Activated T-cell treated with anti-CD3 and anti-CD28 coated beads, Interleukin-2, amount 50 U/mL, for 24 hours (primary cell): ENCODE measurements at regions not wholly inside any gene's neighbourhood (a gene's known extent, or its start where the extent isn't known, plus 50 kb on each side); places are given as distances from the start of the nearest gene placed in this dataset.
A peak's percentile ranks its signal among the peaks of the same experiment; 100 is the strongest.

ENCODE experiments used
- DNase-seq: peaks from one replicate; pipeline ENCODE4 v3.0.0-alpha.2; 2020
- H3K27ac Mint-ChIP-seq: 2 replicates; pipeline ENCODE4 v1.8.0; 2020; ENCODE audit warnings: mild to moderate bottlenecking, mixed read lengths
- H3K27me3 Mint-ChIP-seq: 2 replicates; pipeline ENCODE4 v1.8.0; 2020; ENCODE audit warnings: mixed read lengths
- H3K36me3 Mint-ChIP-seq: 2 replicates; pipeline ENCODE4 v1.8.0; 2020; ENCODE audit warnings: low read depth, mixed read lengths
- H3K4me1 Mint-ChIP-seq: 2 replicates; pipeline ENCODE4 v1.8.0; 2020; ENCODE audit warnings: low read depth, mixed read lengths
- H3K4me3 Mint-ChIP-seq: 2 replicates; pipeline ENCODE4 v1.8.0; 2020; ENCODE audit warnings: mild to moderate bottlenecking, moderate library complexity, mixed read lengths
- H3K9me3 Mint-ChIP-seq: 2 replicates; pipeline ENCODE4 v1.8.0; 2020; ENCODE audit warnings: mixed read lengths

DNA sequence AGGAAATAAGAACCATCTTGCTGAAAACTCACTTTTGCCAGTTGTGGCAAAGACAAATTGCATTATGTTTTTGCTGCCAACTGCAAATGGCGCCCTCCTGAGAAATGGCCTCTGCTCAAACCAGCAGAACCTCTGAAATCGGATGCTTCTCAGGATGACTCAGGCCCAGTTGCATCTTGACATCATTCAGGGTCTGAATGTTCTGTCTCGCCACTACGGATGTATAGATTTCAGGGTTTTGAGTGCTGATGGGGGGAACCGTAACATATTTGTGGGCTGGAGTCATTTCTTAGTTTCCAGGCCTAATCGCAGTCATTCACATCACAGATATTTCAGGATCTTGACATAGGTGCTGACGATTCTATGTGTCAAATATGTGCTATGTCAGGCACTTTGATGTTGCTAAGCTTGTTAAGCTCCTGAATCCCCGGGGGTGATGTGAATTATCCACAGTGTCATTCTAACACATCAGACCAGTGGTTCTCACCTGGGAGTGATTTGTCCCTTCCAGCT is 207.1 kb downstream of the NFATC2 start:
- Mint-ChIP-seq H3K36me3 (no peaks in the 10 kb centered on the region), H3K27me3 (no peaks in the 10 kb centered on the region), H3K4me1 (peaks cover 17% of the 10 kb centered on the region), H3K27ac (peak overlapping the region; percentile 82), H3K4me3 (no peak overlapping the region), H3K9me3 (no peaks in the 10 kb centered on the region)
- no peak for DNase-seq

DNA sequence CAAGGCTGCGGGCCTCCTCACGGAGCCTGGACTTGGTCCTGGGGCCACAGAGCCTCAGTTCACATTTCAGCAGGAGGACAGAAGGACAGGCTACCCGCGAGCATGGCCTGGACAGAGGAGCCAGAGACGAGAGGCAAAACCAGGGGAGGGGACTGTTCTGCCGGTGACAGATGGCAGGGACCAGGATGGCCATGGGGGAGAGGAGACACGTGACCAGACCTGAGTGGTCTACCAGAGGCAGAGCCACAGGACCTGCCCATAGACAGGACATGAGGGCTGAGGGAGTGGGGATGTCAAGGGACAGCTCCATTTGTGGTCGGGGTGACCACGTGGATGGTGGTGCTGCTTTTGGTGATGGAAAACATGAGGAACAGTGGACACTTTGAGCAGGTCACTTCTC is 207.9 kb downstream of the NFATC2 start:
- H3K4me1 Mint-ChIP-seq, result peaks cover 17% of the 10 kb centered on the region
- H3K36me3 Mint-ChIP-seq, result no peaks in the 10 kb centered on the region
- no peaks in the 10 kb centered on the region for H3K9me3 Mint-ChIP-seq
- DNase-seq, result no peak
- H3K27ac Mint-ChIP-seq, result no peak overlapping the region
- H3K27me3 Mint-ChIP-seq, result no peaks in the 10 kb centered on the region
- no peak overlapping the region for H3K4me3 Mint-ChIP-seq

DNA sequence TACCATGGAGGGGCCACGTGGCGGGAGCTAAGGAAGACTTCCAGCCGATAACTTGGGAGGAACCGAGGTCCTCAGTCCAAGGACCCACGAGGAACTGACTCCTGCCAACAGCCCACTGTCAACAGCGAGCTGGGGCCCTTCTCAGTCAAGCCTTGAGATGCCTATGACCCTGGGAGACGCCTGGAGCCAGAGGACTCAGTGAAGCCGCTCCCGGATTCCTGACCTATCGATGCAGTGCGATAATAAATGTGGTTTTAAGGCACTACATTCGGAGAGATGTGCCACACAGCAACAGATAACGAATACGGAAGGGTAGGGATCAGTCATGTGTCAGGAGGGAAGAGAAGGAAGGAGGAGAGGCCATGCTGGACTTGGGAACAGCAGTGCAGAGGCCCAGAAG is 208.5 kb downstream of the NFATC2 start:
- Mint-ChIP-seq H3K27me3 (no peaks in the 10 kb centered on the region), H3K9me3 (no peaks in the 10 kb centered on the region), H3K36me3 (no peaks in the 10 kb centered on the region), H3K4me3 (no peak overlapping the region), H3K27ac (no peak overlapping the region), H3K4me1 (peaks cover 17% of the 10 kb centered on the region)
- DNase-seq, result no peak

DNA sequence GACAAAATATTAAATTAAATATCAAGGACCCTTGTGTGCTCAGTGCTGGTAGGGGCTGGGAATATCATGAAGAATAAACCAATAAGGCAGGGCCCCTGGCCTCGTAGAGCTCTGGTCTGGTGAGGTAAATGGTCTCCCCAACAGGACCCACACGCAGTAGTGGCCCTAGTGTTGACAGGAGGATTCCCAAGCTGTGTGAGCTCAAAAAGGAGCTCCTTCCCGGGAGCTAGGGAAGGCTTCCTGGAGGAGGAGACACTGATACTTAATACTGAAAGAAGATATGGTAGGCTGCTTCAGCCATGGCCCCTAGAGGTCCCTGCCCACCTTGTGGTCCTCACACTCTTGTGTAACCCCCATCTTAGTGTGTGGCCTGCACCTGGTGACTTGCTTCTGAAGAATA is 209.1 kb downstream of the NFATC2 start:
- Mint-ChIP-seq H3K4me1 (peaks cover 15% of the 10 kb centered on the region), H3K9me3 (no peaks in the 10 kb centered on the region), H3K27me3 (no peaks in the 10 kb centered on the region), H3K4me3 (no peak overlapping the region), H3K36me3 (no peaks in the 10 kb centered on the region), H3K27ac (no peak overlapping the region)
- no peak for DNase-seq

DNA sequence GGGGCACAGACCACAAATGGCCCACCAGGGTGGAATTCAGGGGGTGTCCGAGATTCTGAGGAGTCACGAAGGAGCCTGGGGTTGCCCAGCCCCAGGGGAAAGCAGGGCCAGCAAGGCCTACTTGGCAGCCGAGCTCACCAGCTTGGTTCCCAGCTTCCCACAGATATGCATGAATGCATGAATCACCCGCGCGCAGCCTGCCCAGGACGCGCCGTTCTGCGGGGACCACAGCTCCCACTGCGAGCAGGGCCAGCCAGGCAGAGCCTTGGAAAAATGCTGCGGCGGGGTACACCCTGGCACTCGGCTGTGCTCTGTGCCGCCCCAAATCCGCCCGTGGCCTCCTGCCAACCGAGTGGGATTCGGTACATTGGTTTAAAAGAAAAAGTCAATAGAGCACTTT is 211.0 kb downstream of the NFATC2 start:
- H3K36me3 Mint-ChIP-seq, result no peaks in the 10 kb centered on the region
- H3K9me3 Mint-ChIP-seq, result no peaks in the 10 kb centered on the region
- no peak overlapping the region for H3K27ac Mint-ChIP-seq
- H3K27me3 Mint-ChIP-seq, result peaks cover 6% of the 10 kb centered on the region
- H3K4me1 Mint-ChIP-seq, result peaks cover 11% of the 10 kb centered on the region
- no peak for DNase-seq
- no peak overlapping the region for H3K4me3 Mint-ChIP-seq

DNA sequence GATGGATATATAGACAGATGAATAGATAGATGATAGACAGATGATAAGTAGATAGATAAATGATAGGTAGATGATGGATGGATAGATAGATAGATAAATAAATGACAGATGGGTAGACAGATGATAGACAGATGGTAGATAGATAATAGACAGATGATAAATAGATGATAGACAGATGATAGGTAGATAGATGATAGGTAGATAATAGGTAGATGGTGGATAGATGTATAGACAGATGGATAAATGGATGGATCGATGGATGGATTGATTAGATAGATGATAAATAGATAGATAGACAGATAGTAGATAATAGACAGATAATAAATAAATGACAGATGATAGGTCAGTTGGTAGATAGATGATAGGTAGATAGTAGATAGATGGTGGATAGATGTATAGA is 212.7 kb downstream of the NFATC2 start:
- Mint-ChIP-seq H3K27ac (no peak overlapping the region), H3K4me1 (peaks cover 2% of the 10 kb centered on the region), H3K9me3 (no peaks in the 10 kb centered on the region), H3K4me3 (no peak overlapping the region), H3K27me3 (peaks cover 8% of the 10 kb centered on the region), H3K36me3 (no peaks in the 10 kb centered on the region)
- no peak for DNase-seq

- Mint-ChIP-seq H3K36me3 (no peaks in the 10 kb centered on the region), H3K27me3 (peaks cover 8% of the 10 kb centered on the region), H3K4me1 (no peaks in the 10 kb centered on the region), H3K4me3 (no peak overlapping the region), H3K9me3 (no peaks in the 10 kb centered on the region), H3K27ac (no peak overlapping the region)
- DNase-seq, result no peak
Measured at GRCh38 chr20:51327251-51327841, 215.2 kb downstream of the NFATC2 start.

DNA sequence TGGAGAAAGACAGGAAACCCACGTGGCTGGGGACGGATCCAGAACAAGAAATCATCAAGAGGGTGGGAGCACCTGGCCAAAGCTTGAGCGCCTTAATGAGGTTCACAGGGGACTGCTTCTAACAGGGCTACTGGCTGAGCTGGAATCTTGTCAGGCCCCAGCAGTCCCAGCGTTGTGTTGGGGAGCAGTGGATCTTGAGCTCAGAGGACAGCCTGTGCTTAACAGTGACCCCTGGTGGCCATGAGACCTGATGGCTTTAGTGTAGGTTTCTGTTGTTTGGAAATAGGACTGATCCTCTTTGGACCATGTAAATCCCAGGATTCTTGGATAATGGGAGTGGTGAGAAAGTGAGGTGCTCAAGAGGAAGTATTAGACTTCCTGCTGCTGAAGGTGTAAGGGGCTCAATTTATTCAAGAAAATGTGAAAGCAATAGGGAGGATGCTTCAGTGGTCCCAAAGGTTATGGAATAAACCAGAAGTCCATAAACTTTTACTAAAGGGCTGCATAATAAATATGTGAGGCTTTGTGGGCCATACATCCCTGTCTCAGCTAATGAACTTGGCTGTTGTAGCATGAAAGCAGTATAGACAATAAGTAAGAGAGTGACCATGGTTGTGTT is 216.2 kb downstream of the NFATC2 start:
- Mint-ChIP-seq H3K9me3 (no peaks in the 10 kb centered on the region), H3K36me3 (no peaks in the 10 kb centered on the region), H3K4me3 (no peak overlapping the region), H3K27me3 (peaks cover 8% of the 10 kb centered on the region), H3K4me1 (no peaks in the 10 kb centered on the region), H3K27ac (no peak overlapping the region)
- peak; percentile 61 for DNase-seq

DNA sequence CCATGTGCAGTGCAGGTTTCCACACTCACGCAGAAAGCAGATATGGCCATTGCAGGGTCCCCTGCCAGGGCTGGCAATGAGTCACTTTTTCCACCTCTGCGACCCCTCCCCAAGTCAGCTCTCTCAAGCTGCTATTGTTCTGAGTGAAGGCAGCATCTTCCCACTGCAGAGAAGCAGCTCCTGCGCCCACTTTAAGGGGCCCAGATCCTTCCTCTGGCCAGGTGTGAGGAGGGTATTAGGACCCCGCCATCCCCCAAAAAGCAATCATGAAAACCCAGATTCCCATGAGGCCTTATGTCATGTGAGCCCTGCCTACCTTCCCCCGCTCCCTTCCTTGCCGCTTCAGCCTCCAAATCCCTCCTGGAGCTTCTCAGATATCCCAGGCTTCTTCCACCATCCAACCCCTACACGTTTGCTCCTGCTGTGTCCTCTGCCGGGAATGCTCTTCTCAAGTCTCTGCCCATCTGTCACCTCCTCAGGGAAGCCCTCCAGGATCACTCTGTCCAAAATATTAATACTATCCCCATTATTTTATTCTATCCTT is 220.3 kb downstream of the NFATC2 start:
- Mint-ChIP-seq H3K4me1 (peaks cover 2% of the 10 kb centered on the region), H3K27me3 (peaks cover 4% of the 10 kb centered on the region), H3K9me3 (no peaks in the 10 kb centered on the region), H3K36me3 (no peaks in the 10 kb centered on the region), H3K4me3 (no peak overlapping the region), H3K27ac (no peak overlapping the region)
- no peak for DNase-seq

DNA sequence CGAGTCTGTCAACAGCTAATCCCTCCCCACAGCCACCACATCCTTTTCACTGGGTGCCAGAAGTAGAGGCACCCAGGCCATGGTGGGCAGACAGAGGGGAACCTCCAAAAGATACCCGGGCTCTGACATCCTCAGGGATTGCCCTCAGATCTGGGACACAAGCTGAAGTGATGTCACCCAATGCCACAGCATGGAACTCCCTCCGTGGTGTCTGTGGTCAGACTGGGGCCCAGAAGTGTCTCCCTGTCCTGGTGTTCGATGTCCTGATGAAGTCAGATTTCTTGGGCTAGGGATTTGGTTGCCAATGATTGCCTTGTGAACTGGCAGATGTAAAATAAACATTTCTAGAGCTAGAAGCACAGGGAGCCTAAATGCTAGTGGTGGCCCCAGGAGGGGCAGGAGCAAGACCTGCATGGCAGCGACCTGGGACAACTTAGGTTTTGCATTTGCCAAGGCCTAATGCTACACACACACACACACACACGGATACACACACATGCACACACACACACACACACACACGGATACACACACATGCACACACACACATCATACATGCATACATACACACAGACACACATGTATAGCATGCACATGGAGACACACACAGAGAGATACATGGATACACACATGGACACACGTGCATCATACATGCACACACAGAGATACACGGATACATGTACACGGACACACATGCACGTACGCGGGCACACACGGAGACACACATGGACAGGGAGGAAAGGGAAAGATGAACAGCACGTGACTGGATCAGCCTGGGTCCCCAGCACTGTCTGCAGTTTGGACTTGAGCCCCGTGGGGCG is 221.0 kb downstream of the NFATC2 start:
- H3K9me3 Mint-ChIP-seq, result no peaks in the 10 kb centered on the region
- no peaks in the 10 kb centered on the region for H3K36me3 Mint-ChIP-seq
- no peak overlapping the region for H3K4me3 Mint-ChIP-seq
- DNase-seq, result no peak
- peaks cover 4% of the 10 kb centered on the region for H3K27me3 Mint-ChIP-seq
- no peak overlapping the region for H3K27ac Mint-ChIP-seq
- peaks cover 2% of the 10 kb centered on the region for H3K4me1 Mint-ChIP-seq

DNA sequence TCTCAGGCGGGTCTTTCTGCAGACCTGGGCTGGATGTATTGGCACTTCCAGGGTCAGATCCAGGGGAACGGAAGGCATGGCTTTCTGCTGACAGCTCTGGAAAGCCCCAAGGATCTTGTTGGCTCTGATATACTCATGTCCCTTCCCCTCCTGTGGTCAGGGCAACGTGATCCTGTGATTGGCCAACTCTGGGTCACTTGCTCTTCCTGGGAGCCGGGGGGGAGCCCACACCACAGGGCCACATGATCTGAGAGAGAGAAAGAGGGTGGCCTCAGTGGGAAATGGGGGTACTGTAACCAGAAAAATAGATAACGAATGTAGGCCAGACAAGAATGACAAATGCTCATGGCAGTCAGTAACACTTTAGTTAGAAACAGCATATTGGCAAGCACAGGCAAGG is 223.0 kb downstream of the NFATC2 start:
- Mint-ChIP-seq H3K27ac (no peak overlapping the region), H3K4me3 (no peak overlapping the region)
- DNase-seq, result no peak

DNA sequence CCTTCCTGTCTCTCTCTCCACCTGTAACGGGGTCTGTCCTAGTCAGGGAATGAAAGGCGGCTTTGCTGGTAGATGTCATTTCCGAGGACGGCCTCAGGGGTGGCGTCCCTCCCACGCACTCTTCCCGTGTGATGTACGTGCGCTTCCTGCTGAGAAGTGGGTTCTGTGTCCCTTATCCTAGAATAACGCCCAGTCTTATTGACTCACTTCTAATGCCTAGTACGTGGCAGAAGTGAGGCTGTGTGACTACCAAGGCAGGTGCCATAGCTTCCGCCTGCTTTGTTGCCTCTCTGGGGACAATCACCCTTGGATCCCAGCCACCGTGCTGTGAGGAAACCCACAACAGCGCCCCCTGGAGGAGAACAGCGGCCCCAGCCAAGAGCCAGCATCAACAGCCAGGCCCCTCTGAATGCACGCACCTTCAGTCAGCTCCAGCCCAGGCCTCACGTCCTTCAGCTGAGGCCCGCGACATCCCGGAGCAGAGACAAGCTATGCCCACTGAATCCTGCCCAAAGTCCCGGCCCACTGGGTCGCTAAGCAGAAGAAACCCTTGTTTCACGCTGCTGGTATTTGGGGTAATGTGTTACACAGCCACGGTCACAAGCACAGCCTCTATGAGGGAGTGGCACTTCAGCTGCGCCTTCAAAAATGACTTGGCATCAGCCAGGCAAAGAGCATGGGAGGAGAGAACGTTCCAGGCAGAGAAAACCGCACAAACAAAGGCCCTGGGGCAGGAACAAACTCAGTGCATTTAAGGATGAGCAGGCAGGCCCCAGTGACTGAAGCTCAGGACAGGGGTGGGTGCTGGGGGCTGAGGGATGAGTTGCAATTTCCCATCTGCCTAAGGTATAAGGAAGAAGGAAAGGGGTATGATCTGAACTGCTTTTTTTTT is 224.2 kb downstream of the NFATC2 start:
- Mint-ChIP-seq H3K9me3 (peaks cover 4% of the 10 kb centered on the region), H3K36me3 (no peaks in the 10 kb centered on the region), H3K4me1 (peaks cover 2% of the 10 kb centered on the region), H3K4me3 (no peak overlapping the region), H3K27me3 (peaks cover 2% of the 10 kb centered on the region), H3K27ac (no peak overlapping the region)
- peak; percentile 75 for DNase-seq

More for the DNA sequence above, 223.0 kb downstream of the NFATC2 start:
- Mint-ChIP-seq H3K36me3 (no peaks in the 10 kb centered on the region), H3K4me1 (peaks cover 2% of the 10 kb centered on the region), H3K27me3 (peaks cover 2% of the 10 kb centered on the region), H3K9me3 (peaks cover 4% of the 10 kb centered on the region)

- peaks cover 2% of the 10 kb centered on the region for H3K27me3 Mint-ChIP-seq
- H3K36me3 Mint-ChIP-seq, result no peaks in the 10 kb centered on the region
- DNase-seq, result no peak
- peaks cover 4% of the 10 kb centered on the region for H3K9me3 Mint-ChIP-seq
- H3K4me3 Mint-ChIP-seq, result no peak overlapping the region
- H3K27ac Mint-ChIP-seq, result no peak overlapping the region
- peaks cover 2% of the 10 kb centered on the region for H3K4me1 Mint-ChIP-seq
Measured at GRCh38 chr20:51315390-51315789, 227.1 kb downstream of the NFATC2 start.

DNA sequence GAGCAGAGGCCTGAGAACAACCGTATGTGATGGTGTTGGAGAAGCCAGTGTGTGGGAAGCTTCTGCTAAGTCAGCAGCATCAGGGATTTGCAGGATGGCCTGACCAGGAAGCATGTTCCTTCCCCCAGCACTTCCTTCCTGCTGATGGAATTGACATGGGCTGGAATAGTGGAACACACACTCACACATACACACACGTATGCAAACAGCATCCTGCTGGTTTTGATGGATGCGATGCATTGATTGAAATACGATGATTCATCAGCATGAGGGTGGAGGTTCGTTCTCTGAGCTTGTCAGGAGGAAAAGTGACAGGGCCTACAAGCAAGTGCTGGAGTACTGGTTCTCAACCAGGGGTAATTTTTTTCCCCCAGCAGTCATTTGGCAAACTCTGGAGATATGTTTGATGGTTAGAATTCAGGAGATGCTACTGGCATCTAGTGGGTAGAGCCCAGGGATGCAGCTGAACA is 229.1 kb downstream of the NFATC2 start:
- H3K9me3 Mint-ChIP-seq, result peaks cover 4% of the 10 kb centered on the region
- H3K4me3 Mint-ChIP-seq, result no peak overlapping the region
- DNase-seq, result no peak
- H3K27me3 Mint-ChIP-seq, result peaks cover 10% of the 10 kb centered on the region
- peaks cover 2% of the 10 kb centered on the region for H3K4me1 Mint-ChIP-seq
- no peak overlapping the region for H3K27ac Mint-ChIP-seq
- H3K36me3 Mint-ChIP-seq, result no peaks in the 10 kb centered on the region
